UCSD-AML1 (cell line): ENCODE measurements at regions not wholly inside any gene's neighbourhood (a gene's known extent, or its start where the extent isn't known, plus 50 kb on each side); places are given as distances from the start of the nearest gene placed in this dataset.
"Not testable (repeated sequence)": the region's sequence is repeated elsewhere in the genome, so short reads cannot be mapped to it uniquely, and the experiment has no call there.

Source experiments
- DNase-seq: peaks from one replicate; lab custom pipeline; 2025; ENCODE audit not compliant: unreplicated experiment; lab: John Stamatoyannopoulos, UW

GRCh38 chr12:76292891-76293290 is 55.3 kb downstream of the BBS10 start:
- not testable (repeated sequence) for DNase-seq

DNA sequence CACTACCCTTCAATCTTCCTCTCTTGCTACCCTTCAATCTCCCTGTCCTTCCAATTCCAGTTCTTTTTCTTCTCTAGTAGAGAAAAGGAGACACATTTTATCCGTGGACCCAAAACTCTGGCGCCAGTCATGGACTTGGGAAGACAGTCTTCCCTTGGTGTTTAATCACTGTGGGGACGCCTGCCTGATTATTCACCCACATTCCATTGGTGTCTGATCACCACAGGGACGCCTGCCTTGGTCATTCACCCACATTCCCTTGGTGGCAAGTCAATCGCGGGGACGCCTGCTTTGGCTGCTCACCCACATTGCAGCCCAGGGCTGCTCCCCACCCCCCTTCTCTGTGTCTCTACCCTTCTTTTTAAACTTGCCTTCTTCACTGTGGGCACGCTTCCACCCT is 55.9 kb downstream of the BBS10 start:
- DNase-seq = not testable (repeated sequence)

- no peak for DNase-seq
Measured at GRCh38 chr12:76290963-76291859, 57.0 kb downstream of the BBS10 start.

DNA sequence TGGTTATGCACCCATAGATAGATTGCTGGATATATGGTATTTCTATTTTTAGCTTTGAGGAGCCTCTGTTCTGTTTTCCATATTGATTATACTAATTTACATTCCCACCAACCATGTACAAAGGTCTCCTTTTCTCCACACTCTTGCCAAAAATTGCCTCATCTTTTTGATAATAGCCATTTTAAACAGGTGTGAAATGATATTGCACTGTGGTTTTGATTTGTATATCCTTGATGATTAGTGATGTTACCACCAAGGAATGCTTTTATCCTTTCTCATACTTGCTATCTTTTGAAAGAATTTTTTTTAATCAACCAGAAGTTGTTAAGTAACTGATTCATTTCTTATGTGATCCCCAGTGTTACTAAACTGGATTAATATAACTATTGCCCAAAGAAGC is 60.0 kb downstream of the BBS10 start:
- DNase-seq = no peak

GRCh38 chr12:76284816-76285750 is 63.1 kb downstream of the BBS10 start:
- DNase-seq = no peak

DNA sequence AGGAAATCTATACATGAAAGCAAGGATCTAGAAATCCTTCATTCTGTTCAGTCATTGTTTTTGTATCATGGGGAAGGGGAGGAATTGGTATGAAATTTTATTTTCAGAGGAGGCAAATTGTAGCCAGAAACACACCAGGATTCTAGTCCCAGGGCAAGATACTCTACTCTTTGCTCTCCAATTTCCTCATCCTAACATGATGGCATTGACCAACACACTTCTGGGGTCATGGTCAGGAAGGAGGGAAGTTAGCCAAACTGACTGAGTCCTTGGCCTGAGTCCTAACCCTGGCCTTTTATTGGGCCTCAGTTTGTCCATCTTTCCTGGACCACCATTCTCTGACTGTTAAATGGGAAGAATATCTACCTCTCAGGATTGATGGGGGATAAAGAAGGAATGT is 65.5 kb downstream of the BBS10 start:
- DNase-seq = no peak

DNA sequence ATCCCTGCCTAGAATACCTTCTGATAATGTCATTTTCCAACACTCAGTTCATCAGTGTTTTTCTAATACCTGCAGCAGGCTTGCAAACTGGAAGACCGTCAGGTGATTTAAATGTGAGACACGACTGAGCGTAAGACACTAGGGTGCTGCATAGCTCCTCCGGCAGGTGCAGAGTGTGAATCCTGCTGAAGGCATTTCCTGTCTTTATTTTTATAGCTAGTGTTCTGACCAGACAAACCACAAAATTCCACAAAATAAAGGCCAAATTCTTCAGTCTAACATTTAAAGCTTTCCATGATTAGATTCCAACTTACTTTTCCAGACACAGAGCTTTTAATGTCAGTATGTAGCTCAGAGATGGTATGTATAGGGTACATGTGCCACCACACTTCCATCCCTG is 70.7 kb downstream of the BBS10 start:
- DNase-seq = no peak

- no peak for DNase-seq
Measured at GRCh38 chr12:76276499-76277151, 71.6 kb downstream of the BBS10 start.

- no peak for DNase-seq
Measured at GRCh38 chr12:76275511-76276093, 72.6 kb downstream of the BBS10 start.

DNA sequence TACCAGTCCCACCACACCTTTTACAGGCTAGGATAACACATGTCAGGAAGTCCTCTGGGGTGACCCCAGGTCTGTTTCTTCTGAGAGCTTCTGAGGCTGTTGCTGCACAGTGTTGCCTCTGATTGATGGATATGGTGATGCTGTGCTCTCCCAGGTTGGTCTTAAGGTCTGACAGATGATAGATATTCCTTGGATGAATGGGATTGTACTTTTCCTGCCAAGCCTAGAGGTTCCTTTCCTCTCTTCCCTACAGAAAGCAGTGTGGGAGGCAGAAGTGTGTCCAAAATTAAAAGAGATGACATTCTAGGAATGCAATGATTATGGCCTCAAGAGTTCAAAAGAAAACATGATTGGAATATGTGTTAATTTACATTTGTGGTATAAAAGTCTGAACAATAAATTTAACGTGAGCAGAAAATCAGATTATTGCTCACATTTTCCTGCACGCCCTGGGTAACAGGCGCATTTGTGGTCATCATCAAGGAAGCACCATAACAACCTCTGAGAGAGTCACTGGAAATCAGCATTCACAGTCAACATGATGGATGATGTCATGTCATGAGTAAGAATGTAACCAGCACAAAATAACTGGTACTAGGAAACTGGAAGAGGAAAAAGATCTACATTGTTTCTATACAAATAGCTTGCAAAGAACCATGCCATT is 73.7 kb downstream of the BBS10 start:
- DNase-seq = no peak

DNA sequence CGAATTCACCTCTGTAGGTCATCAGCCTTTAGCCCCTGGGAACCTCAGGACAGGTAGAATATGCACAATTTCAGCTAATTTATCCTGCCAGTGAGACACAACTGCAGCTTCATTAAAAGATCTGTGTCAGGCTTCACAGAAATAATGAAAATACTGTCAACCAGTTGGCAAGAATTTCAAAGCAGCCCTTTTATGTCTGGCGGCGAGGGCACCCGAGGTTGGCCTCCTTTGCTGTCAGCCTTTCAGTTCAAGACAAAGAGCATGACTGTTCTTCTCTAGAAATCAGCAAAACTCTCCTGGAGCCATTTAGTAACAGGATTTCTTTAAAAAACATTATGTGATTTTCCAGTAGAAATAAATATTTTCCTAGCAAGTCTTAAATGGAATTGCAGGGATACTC is 75.9 kb downstream of the BBS10 start:
- DNase-seq = no peak

GRCh38 chr12:76270657-76271358 is 77.4 kb downstream of the BBS10 start:
- no peak for DNase-seq

DNA sequence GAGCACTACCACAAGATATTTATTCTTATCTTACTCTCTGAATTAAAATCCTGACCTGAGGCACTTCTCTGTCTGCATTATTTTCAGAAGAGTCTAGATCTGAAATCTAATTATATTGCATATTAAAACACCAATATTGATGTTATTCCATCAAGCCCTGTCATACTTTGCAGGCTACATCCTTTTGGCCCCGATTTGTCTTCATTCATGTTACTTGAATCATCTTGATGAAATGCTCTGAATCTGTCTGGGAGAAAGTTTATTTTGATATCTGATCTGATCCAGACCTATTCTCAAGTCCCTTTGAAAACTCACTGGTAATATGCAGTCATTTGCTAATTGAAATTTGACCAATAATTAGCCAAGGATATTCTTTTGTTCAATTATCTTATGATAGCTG is 79.9 kb downstream of the BBS10 start:
- DNase-seq = no peak

- no peak for DNase-seq
Measured at GRCh38 chr12:76266797-76267196, 81.4 kb downstream of the BBS10 start.

DNA sequence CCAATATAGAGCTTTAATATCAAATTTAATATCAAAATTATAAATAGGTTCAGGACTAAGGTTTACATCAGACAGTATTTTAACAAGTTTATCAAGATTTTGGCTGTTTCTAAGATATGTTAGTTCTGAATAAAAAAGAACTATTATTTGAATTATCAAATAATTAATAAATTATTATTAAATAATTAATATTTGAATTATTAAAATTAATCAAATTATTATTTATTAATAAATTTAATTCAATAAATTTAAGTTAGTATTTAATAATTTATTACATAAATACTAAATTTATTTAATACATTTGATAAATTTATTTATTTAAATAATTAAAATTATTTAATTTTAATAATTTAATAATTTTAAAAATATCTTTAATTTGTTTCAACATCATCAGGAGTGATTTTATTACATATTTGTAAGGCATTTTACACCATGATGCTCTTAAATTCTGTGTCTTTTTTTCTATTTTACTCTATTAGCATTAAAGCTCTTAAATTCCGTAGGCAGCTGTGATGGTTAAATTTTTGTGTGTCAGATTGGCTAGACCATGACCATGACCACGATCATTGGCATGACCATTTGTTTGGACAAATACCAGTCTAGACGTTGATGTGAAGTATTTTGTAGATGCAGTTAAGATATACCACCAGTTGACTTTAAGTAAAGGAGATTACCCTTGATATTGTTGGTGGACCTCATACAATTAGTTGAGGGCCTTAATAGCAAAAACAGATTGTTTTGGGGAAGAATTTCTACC is 82.6 kb downstream of the BBS10 start:
- DNase-seq = no peak

GRCh38 chr12:76264611-76265012 is 83.6 kb downstream of the BBS10 start:
- no peak for DNase-seq

DNA sequence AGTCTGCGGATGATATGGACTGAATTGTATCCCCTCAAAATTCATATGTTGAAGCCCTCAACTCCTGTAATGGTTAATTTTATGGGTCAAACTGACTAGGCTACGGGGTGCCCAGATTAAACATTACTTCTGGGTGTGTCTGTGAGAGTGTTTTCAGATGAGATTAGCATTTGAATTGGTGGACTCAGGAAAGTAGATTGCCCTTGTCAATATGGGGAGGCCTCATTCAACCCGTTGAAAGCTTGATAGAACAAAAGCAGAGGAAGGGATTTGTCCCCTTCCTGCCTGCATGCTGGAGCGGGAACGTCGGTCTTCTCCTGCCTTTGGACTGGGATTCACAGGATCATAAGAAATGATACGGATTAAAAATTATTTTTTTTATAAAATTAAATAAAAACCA is 84.5 kb downstream of the BBS10 start:
- DNase-seq = no peak

DNA sequence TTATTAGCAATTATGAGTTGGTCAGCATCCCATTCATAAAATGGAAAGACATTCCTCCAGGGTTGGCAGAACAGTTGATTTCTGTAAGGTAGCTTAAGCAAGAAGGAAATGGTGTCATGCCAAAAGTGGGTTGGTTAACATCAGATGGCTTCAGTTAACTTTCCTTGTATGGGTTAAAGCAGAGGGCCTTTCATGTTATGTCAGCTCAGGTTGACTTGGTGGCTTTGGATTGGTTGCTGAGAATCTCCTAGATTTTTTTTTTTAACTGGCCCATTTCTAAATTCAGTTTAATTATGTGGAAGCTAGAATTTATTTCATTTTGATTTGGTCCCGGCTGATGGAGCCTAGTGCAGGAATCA is 87.8 kb downstream of the BBS10 start:
- no peak for DNase-seq

GRCh38 chr12:76259660-76260389 is 88.4 kb downstream of the BBS10 start:
- DNase-seq = no peak
